ENCODE measurements at regions not wholly inside any gene's neighbourhood (a gene's known extent, or its start where the extent isn't known, plus 50 kb on each side); places are given as distances from the start of the nearest gene placed in this dataset.

DNA sequence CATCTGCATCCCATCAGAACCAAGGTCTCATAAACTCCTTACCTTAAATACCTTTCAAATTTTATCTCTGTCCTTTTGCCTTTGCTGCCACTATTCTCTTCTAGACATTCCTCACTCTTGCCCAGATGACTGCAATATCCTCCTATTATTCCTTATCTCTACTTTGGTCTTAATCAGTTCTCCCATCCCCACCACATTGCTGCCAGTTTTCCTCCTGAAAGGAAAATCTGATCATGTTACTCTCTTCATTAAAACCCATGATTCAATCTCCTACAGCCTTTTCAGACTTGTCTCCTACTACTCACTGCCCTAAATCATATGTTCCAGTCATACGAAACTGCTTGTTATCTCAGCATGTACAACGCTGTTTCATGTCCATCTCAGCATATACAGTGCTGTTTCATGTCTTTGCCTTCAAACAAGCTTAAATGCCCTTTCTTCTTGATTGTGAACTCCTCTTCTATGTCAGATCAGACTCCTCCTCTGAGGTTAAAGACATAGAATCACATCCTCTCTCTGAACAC lies 152.6 kb upstream of the FST start:
- H3K4me2 ChIP-seq (ENCODE audit: control insufficient read depth, extremely low read depth, insufficient read depth, low read depth, low read length) = no peak overlapping the region
- peak; percentile 84 for FAIRE-seq
- H3K9ac ChIP-seq (ENCODE audit: control insufficient read depth, extremely low read depth, insufficient read depth, low read length) = no peak overlapping the region
- H3K79me2 ChIP-seq (ENCODE audit: control insufficient read depth, insufficient read depth, low read length) = no peaks in the 10 kb centered on the region
- no peak overlapping the region for H3K4me3 ChIP-seq (ENCODE audit: control insufficient read depth in 2 of 3, extremely low read depth in 1 of 3, insufficient read depth in 2 of 3, low read depth in 1 of 3, low read length in 3 of 3)
- H3K9me3 ChIP-seq (ENCODE audit: control insufficient read depth, low read depth, low read length) = no peaks in the 10 kb centered on the region
- H3K27me3 ChIP-seq (ENCODE audit: control insufficient read depth, extremely low read depth, insufficient read depth, low read length) = no peaks in the 10 kb centered on the region
- no peaks in the 10 kb centered on the region for H3K9me1 ChIP-seq (ENCODE audit: control insufficient read depth, extremely low read depth, insufficient read depth, low read length)
- H3K27ac ChIP-seq (ENCODE audit: control insufficient read depth, insufficient read depth, low read length) = no peak overlapping the region
- peaks cover 65% of the 10 kb centered on the region for H3K4me1 ChIP-seq (ENCODE audit: control insufficient read depth, extremely low read depth, insufficient read depth, low read length)
- no peak for DNase-seq (ENCODE audit: low read depth, low spot score)
- dilution Hi-C loops (cut with MboI; ENCODE audit: extremely low pct_ligation_motif_present, low sequenced_read_pairs) = no loop called here
- no peak overlapping the region for H2AFZ ChIP-seq (ENCODE audit: control insufficient read depth, low read length)
- H3K36me3 ChIP-seq (ENCODE audit: control insufficient read depth in 2 of 2, extremely low read depth in 1 of 2, insufficient read depth in 2 of 2, low read length in 2 of 2) = no peaks in the 10 kb centered on the region
- H4K20me1 ChIP-seq (ENCODE audit: control insufficient read depth, extremely low read depth, insufficient read depth, low read length) = no peaks in the 10 kb centered on the region
- no peak for TF ChIP-seq EZH2 (IDR thresholded peaks at IDR 0.05; ENCODE audit: low read length)
- TF ChIP-seq, protein P1, sequence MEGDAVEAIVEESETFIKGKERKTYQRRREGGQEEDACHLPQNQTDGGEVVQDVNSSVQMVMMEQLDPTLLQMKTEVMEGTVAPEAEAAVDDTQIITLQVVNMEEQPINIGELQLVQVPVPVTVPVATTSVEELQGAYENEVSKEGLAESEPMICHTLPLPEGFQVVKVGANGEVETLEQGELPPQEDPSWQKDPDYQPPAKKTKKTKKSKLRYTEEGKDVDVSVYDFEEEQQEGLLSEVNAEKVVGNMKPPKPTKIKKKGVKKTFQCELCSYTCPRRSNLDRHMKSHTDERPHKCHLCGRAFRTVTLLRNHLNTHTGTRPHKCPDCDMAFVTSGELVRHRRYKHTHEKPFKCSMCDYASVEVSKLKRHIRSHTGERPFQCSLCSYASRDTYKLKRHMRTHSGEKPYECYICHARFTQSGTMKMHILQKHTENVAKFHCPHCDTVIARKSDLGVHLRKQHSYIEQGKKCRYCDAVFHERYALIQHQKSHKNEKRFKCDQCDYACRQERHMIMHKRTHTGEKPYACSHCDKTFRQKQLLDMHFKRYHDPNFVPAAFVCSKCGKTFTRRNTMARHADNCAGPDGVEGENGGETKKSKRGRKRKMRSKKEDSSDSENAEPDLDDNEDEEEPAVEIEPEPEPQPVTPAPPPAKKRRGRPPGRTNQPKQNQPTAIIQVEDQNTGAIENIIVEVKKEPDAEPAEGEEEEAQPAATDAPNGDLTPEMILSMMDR (optimal IDR thresholded peaks at IDR 0.05 in 1 of 3, IDR thresholded peaks at IDR 0.05 in 1 of 3, conservative IDR thresholded peaks at IDR 0.05 in 1 of 3; ENCODE audit: extremely low read depth in 1 of 3, insufficient read depth in 2 of 3, low read length in 3 of 3) = no peak

GRCh38 chr5:53330491-53330890 lies 149.9 kb upstream of the FST start:
- H2AFZ ChIP-seq (ENCODE audit: control insufficient read depth, low read length) = no peak overlapping the region
- no peaks in the 10 kb centered on the region for H3K36me3 ChIP-seq (ENCODE audit: control insufficient read depth in 2 of 2, extremely low read depth in 1 of 2, insufficient read depth in 2 of 2, low read length in 2 of 2)
- no peak for FAIRE-seq
- H3K9me1 ChIP-seq (ENCODE audit: control insufficient read depth, extremely low read depth, insufficient read depth, low read length) = no peaks in the 10 kb centered on the region
- TF ChIP-seq, protein P1 (optimal IDR thresholded peaks at IDR 0.05 in 1 of 3, IDR thresholded peaks at IDR 0.05 in 1 of 3, conservative IDR thresholded peaks at IDR 0.05 in 1 of 3; ENCODE audit: extremely low read depth in 1 of 3, insufficient read depth in 2 of 3, low read length in 3 of 3) = no peak
- no peak for TF ChIP-seq EZH2 (IDR thresholded peaks at IDR 0.05; ENCODE audit: low read length)
- H3K27ac ChIP-seq (ENCODE audit: control insufficient read depth, insufficient read depth, low read length) = peak overlapping the region; percentile 100
- no peaks in the 10 kb centered on the region for H3K79me2 ChIP-seq (ENCODE audit: control insufficient read depth, insufficient read depth, low read length)
- no peak overlapping the region for H3K4me2 ChIP-seq (ENCODE audit: control insufficient read depth, extremely low read depth, insufficient read depth, low read depth, low read length)
- peaks cover 59% of the 10 kb centered on the region for H3K4me1 ChIP-seq (ENCODE audit: control insufficient read depth, extremely low read depth, insufficient read depth, low read length)
- dilution Hi-C loops (cut with MboI; ENCODE audit: extremely low pct_ligation_motif_present, low sequenced_read_pairs) = no loop called here
- peak overlapping the region; percentile 56 for H3K9ac ChIP-seq (ENCODE audit: control insufficient read depth, extremely low read depth, insufficient read depth, low read length)
- H4K20me1 ChIP-seq (ENCODE audit: control insufficient read depth, extremely low read depth, insufficient read depth, low read length) = no peaks in the 10 kb centered on the region
- no peak for DNase-seq (ENCODE audit: low read depth, low spot score)
- no peaks in the 10 kb centered on the region for H3K9me3 ChIP-seq (ENCODE audit: control insufficient read depth, low read depth, low read length)
- no peaks in the 10 kb centered on the region for H3K27me3 ChIP-seq (ENCODE audit: control insufficient read depth, extremely low read depth, insufficient read depth, low read length)
- H3K4me3 ChIP-seq (ENCODE audit: control insufficient read depth in 2 of 3, extremely low read depth in 1 of 3, insufficient read depth in 2 of 3, low read depth in 1 of 3, low read length in 3 of 3) = no peak overlapping the region

Measured in keratinocyte (primary cell).